ENCODE measurements at regions not wholly inside any gene's neighbourhood (a gene's known extent, or its start where the extent isn't known, plus 50 kb on each side); places are given as distances from the start of the nearest gene placed in this dataset.
"Not testable (repeated sequence)": the region's sequence is repeated elsewhere in the genome, so short reads cannot be mapped to it uniquely, and the experiment has no call there.

- H3K4me3 ChIP-seq (ENCODE audit: low read depth, low read length) = no peak overlapping the region
- TF ChIP-seq CTCF (IDR thresholded peaks at IDR 0.05; ENCODE audit: low read depth, low read length) = no peak
These were observed 83.1 kb downstream of the ATOH1 start for GRCh38 chr4:93911671-93912070.

GRCh38 chr4:93912146-93912545, 83.6 kb downstream of the ATOH1 start:
- TF ChIP-seq CTCF (IDR thresholded peaks at IDR 0.05; ENCODE audit: low read depth, low read length) = no peak
- H3K4me3 ChIP-seq (ENCODE audit: low read depth, low read length) = no peak overlapping the region

- H3K4me3 ChIP-seq (ENCODE audit: low read depth, low read length) = no peak overlapping the region
- no peak for TF ChIP-seq CTCF (IDR thresholded peaks at IDR 0.05; ENCODE audit: low read depth, low read length)
These were observed 90.3 kb downstream of the ATOH1 start for GRCh38 chr4:93918856-93919255.

GRCh38 chr4:93923570-93923969, 95.0 kb downstream of the ATOH1 start:
- not testable (repeated sequence) for H3K4me3 ChIP-seq (ENCODE audit: low read depth, low read length)

GRCh38 chr4:93947286-93947685, 118.7 kb downstream of the ATOH1 start:
- no peak overlapping the region for H3K4me3 ChIP-seq (ENCODE audit: low read depth, low read length)
- no peak for TF ChIP-seq CTCF (IDR thresholded peaks at IDR 0.05; ENCODE audit: low read depth, low read length)

GRCh38 chr4:93950239-93950638, 121.7 kb downstream of the ATOH1 start:
- H3K4me3 ChIP-seq (ENCODE audit: low read depth, low read length) = not testable (repeated sequence)

GRCh38 chr4:93957186-93957585, 128.6 kb downstream of the ATOH1 start:
- TF ChIP-seq CTCF (IDR thresholded peaks at IDR 0.05; ENCODE audit: low read depth, low read length) = no peak
- H3K4me3 ChIP-seq (ENCODE audit: low read depth, low read length) = no peak overlapping the region

GRCh38 chr4:93960450-93960849, 131.9 kb downstream of the ATOH1 start:
- no peak for TF ChIP-seq CTCF (IDR thresholded peaks at IDR 0.05; ENCODE audit: low read depth, low read length)
- H3K4me3 ChIP-seq (ENCODE audit: low read depth, low read length) = no peak overlapping the region

- H3K4me3 ChIP-seq (ENCODE audit: low read depth, low read length) = no peak overlapping the region
- TF ChIP-seq CTCF (IDR thresholded peaks at IDR 0.05; ENCODE audit: low read depth, low read length) = no peak
These were observed 132.4 kb downstream of the ATOH1 start for GRCh38 chr4:93960916-93961315.

Data from WI38 (cell line).